Fibroblast of peridontal ligament (primary cell): ENCODE measurements at regions not wholly inside any gene's neighbourhood (a gene's known extent, or its start where the extent isn't known, plus 50 kb on each side); places are given as distances from the start of the nearest gene placed in this dataset.

Source experiments
- DNase-seq: peaks from one replicate; pipeline ENCODE4 v3.0.0-alpha.2; 2010; ENCODE audit errors: extremely low read depth

- no peak for DNase-seq
Observed at GRCh38 chr2:228334180-228334579, 152.7 kb upstream of the SPHKAP start.

- DNase-seq, result no peak
Observed at GRCh38 chr2:228329282-228329681, 147.8 kb upstream of the SPHKAP start.

DNA sequence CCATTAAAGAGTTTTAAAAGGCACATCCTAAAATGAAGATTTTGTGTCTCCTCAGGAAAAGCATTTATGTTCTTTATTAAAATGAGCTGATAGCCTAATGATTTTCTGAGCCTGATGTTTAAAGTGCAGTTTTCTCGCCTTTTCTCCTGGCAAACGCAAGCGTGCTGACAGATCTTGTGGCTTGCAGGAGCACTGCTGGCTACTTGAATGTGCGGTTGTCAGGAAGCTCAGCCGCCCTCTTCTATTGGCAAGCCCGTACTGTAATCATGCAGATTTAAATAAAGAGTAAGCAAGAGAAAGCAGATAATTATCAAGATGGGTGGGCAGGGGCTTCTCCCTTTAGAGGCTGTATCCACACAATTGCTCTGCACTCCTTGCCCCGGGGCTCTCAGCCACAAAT, 139.5 kb upstream of the SPHKAP start:
- no peak for DNase-seq

GRCh38 chr2:228318218-228318617, 136.7 kb upstream of the SPHKAP start:
- DNase-seq, result no peak

DNA sequence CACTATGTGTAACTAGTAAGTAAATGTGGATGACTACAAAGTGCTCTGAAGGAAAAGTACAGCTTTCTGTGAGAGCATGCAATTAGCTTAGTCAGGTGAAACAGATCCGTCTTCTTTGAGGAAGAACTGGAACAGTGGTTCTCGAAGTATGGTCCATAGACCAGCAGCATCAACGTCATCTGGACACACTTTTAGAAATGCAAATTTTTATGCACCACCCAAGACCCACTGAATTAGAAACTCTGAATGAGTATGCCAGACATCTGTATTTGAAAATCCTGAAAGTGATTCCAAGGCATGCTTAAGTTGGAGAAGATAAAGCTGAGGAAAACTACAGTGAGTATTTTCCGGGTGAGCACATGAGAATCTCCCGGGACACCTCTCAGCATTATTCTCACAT, 130.7 kb upstream of the SPHKAP start:
- DNase-seq, result no peak

- DNase-seq, result no peak
Observed at GRCh38 chr2:228303960-228304359, 122.5 kb upstream of the SPHKAP start.

DNA sequence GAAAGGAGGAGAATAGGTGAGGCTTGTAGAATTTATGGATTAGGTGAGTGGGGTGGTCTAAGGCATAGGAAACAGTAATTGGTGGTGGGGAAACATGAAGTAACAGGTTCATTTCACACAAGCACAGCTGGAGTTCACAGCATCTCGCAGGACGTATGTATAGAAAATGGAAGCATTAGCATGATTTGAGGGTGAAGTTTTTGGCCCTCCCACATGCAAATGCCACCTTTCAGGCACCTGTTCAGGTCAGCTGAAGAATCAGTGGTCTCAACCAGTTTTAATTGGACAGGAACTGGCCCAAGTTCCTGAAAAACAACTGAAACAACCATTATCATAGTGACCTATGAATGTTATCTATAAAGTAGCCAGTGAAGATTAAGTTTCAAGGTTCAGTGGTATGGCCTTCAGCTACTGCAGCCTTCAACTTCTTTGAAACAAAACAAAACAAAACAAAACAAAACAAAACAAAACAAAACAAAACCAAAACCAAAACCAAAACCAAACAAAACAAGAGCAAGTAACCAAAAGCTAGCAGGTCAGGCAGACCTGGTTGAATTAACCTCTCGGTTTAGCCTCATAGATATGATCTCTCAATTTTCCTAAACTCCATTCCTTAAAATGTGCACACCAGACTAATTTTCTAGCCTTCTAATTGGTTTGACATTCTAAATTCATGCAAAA, 102.1 kb upstream of the SPHKAP start:
- no peak for DNase-seq

DNA sequence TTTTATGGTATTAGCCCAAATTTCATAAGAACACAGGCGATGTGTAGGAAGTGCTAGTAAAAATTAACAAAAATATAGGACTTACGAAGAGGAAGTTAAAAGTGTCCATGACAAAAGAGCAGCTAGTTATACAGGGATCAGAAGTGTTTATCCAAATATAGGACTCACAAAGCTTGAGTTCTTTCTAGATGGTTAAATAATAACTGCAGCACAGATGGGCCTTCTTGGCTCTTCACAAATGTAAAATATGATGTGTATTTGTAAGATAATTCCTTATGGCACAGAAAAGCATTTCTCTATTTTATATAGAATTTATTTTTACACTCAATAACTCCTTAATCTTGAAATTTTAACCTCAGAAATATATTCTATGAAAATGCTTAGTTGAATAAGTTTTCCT, 100.9 kb upstream of the SPHKAP start:
- DNase-seq, result no peak

DNA sequence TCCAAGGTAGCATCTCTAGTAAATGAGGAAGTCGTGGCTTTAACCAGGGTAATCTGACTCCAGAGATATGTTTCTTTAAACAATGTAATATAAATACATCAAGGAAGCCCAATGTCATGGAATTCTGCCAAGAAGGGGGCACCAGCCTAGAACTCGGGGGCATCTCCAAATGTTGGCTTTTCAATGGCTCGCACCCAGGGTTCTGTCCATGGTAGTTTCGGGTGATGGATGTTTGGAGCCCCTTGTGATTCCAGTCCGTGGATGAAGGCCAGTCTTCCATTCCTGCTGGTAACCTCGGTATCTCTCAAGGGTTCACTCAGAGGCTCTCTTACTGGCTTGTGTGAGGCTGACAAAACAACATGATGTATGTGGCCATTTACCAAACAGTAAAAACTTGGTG, 91.7 kb upstream of the SPHKAP start:
- no peak for DNase-seq

GRCh38 chr2:228269351-228269750, 87.9 kb upstream of the SPHKAP start:
- DNase-seq, result no peak

DNA sequence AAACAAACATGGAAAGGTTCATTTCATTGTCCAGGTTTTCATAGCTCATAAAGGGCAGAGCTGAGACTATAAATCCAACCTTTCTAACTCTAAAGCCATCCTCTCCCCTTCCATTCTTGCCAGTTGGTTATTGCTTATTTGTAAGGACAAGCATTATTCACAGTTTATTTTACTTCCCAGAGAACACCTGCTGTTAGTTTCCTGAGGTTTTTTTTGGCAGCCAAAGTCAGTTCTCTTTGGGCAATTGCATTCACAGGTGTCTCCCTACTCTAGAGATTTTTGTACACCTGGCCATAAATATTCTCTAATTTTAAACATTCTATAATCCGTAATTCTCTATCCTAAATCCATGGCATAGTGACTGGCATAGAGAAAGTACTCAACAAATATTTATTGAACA, 87.3 kb upstream of the SPHKAP start:
- DNase-seq, result no peak

GRCh38 chr2:228268301-228268700, 86.8 kb upstream of the SPHKAP start:
- DNase-seq, result no peak

- no peak for DNase-seq
Observed at GRCh38 chr2:228263156-228263555, 81.7 kb upstream of the SPHKAP start.

DNA sequence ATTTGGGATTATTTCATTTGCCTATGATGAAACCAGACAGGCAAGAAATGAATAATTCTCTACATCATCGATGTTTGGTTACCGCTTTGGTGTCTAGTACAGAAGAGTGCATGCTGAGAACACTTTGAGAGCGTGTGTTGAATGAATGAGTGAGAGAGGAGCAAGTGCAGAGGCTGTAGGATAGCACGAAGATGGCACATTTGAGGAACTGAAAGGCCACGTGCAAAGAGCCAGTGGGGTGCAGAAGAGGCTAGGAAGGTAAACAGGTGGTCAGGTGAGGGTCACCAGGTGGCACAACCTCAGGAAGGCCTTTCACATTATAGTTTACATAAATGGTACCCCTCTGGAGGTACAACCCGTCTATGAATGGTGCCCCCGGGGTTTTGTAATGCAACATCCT, 80.1 kb upstream of the SPHKAP start:
- DNase-seq, result no peak

DNA sequence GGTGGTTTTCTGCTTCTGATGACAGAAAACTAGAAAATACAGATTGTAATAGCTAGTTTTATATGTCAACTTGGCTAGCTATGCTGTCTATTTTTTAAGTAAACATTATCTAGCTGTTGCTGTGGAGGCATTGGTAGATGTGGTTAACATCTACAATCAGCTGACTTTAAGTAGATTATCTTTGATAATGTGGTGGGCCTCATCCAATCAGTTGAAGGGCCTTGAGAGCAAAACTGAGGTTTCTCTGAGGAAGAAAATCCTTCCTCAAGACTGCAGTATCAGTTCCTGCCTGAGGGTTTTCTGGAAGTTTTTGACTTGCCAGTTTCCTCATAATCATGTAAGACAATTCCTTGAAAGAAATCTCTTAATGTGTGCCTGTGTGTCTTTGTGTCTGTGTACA, 75.9 kb upstream of the SPHKAP start:
- DNase-seq, result no peak

GRCh38 chr2:228253752-228254151, 72.3 kb upstream of the SPHKAP start:
- DNase-seq, result no peak

DNA sequence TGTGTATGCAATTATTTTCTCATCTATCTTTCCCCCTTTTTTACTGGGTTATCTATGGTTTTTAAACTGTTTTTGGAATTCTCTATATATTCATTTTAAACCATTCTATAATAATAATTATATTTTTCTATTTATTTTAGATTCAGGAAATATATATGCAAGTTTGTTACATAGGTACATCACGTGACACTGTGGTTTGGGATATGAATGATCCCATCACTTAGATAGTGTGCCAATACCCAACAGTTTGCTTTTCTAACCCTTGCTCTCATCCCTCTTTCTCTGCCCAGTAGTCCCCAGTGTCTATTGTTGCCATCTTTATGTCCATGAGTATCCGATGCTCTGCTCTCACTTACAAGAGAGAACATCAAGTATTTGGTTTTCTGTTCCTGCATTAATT, 65.8 kb upstream of the SPHKAP start:
- DNase-seq, result no peak

DNA sequence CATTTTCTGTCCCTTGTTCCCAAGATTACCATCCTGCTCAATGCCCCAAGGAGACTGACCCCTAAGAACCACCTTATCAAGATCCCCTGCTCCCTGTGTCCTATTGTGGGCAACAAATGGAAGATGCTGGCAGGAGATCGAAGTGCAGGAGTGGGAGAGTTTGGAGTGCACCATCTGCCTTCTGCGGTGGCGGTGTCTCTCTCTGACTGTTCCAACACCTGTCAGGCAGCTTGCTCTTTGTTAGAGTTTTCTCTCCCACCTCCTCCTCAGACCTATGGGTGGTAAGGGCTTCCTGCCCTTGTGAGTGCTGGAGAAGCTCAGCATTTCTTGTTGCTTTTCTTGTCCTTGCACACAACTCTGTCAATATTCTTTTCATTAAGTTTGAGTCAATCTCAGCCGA, 64.1 kb upstream of the SPHKAP start:
- no peak for DNase-seq

- no peak for DNase-seq
Observed at GRCh38 chr2:228242591-228242990, 61.1 kb upstream of the SPHKAP start.

DNA sequence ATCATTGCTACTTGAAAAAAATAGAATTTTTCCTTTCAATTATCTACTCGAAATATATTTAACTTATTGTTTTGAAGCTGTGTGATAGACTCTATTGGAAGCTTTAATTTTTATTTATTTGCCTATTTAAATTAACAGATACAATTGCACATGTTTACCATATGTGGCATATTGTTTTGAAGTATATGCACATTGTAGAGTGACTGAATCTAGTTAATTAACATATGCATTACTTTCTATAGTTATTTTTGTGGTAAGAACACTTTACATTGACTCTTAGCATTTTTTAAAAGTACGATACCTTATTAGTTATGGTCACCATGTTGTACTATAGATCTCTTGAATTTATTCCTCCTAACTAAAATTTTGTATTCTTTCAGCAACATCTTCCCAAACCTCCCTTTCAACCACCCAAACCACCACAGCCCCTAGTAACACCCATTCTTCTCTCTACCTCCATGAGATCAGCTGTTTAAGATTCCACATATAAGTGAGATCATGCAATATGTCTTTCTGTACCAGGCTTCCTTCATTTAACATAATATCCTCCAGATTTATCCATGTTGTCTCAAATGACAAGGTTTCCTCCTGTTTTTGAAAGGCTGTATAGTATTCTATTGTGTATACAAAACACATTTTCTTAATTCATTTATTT, 58.5 kb upstream of the SPHKAP start:
- DNase-seq, result no peak

- DNase-seq, result no peak
Observed at GRCh38 chr2:228239207-228239906, 57.9 kb upstream of the SPHKAP start.
